Astrocyte of the hippocampus (primary cell): ENCODE measurements at regions not wholly inside any gene's neighbourhood (a gene's known extent, or its start where the extent isn't known, plus 50 kb on each side); places are given as distances from the start of the nearest gene placed in this dataset.
"Not testable (repeated sequence)": the region's sequence is repeated elsewhere in the genome, so short reads cannot be mapped to it uniquely, and the experiment has no call there.

ENCODE experiments used
- DNase-seq: peaks from one replicate; pipeline ENCODE4 v3.0.0; 2011; ENCODE audit warnings: low read depth, low spot score

GRCh38 chr14:54251356-54251755 lies 145.5 kb upstream of the CDKN3 start:
- DNase-seq, result peak; percentile 63

DNA sequence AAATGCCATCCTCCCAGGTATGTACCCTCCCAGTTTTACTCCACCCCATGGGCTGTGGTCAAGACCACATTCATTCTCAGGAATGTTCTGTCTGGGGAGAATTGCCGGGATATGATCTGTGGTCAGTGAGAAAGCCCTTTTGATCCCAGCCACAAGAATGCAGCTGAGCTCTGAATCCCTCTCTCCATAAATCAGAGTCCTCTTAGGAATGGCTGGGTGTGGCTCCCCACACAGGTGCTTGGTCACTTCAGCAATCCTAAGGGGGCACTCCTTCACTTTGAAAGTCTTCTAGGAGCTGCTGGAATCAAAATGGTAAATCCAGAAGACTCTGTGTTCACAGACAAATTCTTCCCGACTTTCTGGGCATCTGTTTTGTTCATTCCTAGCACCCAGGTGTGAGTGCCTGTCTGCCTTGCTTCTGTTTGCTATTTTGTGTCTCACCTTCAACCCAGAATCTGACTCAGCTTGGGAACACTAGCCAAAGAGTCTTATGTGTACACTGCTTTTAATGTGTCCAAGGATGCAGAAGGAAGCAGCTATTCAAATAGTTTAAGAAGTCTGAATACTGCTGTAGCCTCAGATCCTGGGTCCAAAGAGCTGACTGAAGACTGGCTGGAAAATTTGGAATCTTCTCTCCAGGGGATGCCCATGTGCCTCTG lies 144.6 kb upstream of the CDKN3 start:
- DNase-seq, result peak; percentile 96

DNA sequence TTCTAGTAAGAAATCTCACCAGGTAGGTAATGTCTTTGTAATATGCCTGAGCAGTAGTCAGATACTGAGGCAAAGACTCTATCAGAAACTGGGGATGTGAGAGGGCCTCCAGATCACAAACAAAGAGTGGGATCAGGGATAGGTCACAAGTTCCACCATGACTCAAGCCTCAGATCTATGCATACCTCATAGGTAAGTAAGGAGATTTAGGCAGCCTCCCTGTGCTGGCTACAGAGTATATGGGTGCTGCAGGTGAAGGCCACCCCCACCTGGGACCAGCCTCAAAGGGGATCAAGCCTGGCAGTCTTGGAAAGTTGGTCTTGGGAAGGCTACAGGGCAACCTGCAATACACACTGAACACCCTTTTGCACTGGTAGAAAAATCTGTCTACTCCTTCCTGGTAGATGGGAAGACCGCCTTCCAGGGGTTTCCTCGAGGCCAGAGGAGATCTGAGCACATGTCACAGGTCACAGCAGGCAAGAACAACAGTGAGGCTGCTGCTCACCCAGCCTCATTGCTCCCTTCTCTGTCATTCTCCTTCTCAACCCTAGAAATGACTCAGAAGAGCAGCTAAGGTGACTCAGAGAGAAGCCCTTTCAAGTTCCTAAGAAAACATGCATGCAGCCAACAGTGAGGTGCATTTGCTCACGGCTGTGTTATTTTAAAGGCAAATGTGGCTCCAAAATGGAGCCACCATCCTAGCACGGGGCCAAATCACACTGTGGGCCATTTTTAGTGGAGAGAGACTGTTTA lies 143.4 kb upstream of the CDKN3 start:
- DNase-seq, result peak; percentile 93

DNA sequence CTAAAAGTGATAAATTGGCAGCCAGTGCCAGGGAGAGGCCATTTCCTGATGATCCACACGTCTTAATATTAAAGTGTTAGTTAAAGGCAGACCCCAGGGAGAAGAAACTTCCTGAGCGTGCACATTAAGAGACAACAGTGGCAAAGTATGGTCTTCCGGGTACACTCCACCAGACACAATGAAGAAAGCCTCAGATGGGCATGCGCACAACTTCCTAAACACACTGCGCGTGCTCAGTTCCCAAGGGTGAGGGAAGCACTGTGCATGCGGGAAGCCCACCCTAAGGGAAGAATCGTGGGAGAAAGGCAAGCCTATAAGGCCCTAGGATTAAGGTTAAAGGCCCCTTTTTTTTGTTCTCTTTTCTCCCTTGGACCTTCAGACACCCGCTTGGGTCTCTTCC lies 140.7 kb upstream of the CDKN3 start:
- no peak for DNase-seq

DNA sequence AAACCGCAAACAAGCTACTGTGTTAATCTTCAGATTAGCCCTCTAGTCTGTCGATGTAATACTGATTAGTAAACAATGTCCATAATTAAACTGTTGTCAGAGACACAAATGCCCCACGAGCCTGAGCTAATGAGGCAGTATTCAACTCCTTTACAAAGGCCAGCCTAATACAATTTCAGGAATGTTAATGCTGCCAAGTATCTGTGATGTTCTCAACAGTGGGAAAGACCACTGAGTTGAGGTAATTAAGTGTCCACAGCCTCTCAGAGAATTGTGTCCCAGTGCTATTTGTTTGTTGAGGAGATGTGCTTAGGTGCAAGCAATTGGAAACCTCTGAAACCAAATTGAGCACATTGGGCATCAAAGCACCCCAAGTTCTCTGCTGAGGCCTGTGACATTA lies 139.4 kb upstream of the CDKN3 start:
- peak; percentile 79 for DNase-seq

DNA sequence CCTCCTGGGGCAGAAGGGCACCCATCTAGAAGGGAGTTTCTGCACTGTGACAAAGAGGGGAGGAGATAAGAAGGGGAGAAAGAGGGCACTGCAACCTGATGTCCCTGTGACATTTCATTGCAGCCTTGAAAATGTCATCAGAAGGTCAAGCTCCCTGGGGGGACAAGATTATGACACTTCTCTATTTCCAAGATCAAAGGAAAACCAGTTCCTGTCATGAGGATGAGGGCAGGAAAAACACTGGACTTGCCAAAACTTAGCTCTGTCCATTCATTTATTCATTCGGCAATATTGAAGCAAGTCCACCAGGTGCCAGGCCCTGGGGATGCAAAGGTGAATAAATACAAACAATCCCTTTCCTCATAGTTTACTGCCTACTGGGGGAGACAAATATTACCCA lies 138.4 kb upstream of the CDKN3 start:
- DNase-seq, result no peak

- no peak for DNase-seq
These were observed 137.0 kb upstream of the CDKN3 start for GRCh38 chr14:54259821-54260220.

- peak; percentile 62 for DNase-seq
These were observed 135.5 kb upstream of the CDKN3 start for GRCh38 chr14:54261283-54261682.

GRCh38 chr14:54266616-54267015 lies 130.2 kb upstream of the CDKN3 start:
- DNase-seq, result not testable (repeated sequence)

DNA sequence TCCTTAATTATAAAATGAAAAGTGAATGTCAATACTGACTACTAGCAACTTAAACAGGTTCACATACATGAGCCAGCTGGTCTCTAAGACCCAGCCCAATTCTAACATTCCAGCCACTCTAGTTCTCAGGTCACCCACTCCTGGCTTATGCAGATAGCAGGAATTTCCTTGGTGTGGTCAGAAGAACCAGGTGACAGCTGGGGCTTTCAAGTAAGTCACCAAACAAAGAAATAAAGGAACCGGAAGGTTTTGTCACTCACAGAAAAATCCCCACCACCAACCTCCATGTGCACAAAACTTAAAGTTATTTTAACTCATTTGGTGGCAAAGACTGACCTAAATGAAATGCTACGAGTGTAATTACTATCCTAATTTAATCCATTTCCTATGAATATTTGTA lies 129.6 kb upstream of the CDKN3 start:
- DNase-seq, result no peak

DNA sequence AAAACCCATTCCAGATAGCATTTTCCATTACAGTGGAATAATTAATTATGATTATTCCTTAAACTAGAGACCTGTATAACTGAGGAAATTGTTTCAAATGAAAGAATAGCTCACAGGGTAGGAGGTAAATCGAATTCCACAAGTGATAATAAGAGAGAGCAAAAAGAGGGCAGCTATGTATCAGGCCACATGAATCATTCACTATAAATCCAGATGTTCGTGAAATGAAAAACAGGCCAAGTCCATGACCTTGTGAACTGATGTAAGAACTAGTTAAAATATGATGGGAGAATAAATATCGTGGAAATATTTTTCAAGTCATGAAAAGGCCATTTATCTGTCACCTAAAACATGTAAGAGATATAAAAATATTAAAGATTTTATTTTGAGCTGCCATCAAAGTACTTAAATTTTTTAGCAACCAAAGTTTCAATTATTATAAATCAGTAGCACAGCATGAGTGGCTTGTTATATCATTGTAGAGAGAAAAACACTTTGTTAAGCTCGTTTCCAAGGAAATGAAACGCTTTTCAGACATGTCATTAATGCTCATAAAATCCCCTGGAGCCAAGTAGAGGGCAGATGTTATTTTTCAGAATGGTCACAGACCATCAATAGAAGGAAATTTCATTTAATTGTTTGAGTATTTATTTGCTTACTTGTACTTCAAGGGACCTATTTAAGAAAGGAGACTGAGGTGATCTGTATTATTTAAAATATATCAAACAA lies 120.6 kb upstream of the CDKN3 start:
- no peak for DNase-seq

GRCh38 chr14:54278087-54278486 lies 118.7 kb upstream of the CDKN3 start:
- peak; percentile 13 for DNase-seq

- DNase-seq, result no peak
These were observed 118.0 kb upstream of the CDKN3 start for GRCh38 chr14:54278665-54279295.

DNA sequence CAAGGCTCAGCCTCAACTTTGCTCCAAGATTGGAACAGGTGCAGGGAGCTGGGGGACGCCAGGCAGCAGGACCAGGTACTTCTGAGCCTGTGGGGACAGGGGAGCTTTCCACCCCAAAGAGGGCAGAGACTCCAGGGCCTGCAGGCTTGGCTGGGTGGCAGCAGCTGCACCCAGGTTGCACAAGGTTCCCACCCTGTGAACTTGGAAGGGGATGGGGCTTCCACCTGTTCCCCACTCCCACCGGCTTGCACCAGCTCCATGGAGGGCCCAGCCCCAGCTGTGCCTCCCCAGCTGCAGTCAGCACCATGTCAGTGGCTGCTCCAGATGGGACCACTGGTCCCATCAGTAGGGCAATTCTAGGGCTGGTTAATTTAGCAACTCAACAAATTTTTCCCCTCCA lies 114.0 kb upstream of the CDKN3 start:
- DNase-seq, result no peak

- no peak for DNase-seq
These were observed 111.8 kb upstream of the CDKN3 start for GRCh38 chr14:54285030-54285429.

DNA sequence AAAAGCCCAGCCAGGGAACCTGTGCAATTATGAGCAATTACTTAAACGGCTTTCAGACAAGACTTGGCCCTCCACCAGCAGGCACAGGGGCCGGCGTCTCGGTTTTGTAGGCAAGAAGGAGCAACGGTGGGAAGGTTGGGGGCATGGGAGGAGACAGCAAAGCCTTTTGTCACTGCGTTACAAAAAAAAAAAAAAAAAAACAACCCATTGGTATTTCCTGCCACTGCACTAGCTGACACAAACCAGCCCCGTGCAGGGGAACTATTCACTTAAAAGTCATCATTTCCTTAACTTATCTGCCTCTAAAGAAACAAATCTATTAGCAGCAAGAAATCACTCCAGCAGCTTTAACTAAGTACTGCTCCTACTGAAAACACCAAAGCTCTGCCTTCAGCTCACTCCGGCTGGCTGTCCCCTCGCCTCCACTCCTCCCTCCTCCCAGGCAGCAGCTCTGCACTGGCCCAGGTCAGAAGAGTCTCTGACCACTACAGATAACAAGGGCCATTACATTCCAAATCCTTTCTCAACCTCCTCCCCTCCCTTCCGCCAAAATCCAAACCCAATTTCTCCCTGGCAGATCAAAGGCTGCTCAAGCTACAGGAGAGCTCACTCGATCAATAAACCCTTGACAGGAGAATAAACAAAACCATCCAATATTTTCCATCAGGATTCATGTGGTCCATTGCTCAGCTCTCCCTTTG lies 105.2 kb upstream of the CDKN3 start:
- peak; percentile 32 for DNase-seq

DNA sequence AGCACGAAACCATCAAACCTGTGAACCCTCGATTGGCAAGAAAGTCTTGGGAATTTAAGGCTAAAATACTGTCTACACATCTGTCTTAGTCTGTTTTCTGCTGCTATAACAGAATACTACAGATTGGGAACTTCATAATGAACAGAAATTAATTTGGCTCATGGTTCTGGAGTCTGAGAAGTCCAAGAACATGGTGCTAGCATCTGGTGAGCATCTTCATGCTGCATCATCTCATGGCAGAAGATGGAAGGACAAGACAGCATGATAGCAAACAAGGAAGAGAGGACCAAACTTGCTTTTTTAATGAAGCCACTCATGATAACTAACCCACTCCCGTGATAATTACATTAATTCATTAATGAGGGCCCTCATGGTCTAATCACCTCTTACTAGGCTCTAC lies 102.0 kb upstream of the CDKN3 start:
- no peak for DNase-seq

DNA sequence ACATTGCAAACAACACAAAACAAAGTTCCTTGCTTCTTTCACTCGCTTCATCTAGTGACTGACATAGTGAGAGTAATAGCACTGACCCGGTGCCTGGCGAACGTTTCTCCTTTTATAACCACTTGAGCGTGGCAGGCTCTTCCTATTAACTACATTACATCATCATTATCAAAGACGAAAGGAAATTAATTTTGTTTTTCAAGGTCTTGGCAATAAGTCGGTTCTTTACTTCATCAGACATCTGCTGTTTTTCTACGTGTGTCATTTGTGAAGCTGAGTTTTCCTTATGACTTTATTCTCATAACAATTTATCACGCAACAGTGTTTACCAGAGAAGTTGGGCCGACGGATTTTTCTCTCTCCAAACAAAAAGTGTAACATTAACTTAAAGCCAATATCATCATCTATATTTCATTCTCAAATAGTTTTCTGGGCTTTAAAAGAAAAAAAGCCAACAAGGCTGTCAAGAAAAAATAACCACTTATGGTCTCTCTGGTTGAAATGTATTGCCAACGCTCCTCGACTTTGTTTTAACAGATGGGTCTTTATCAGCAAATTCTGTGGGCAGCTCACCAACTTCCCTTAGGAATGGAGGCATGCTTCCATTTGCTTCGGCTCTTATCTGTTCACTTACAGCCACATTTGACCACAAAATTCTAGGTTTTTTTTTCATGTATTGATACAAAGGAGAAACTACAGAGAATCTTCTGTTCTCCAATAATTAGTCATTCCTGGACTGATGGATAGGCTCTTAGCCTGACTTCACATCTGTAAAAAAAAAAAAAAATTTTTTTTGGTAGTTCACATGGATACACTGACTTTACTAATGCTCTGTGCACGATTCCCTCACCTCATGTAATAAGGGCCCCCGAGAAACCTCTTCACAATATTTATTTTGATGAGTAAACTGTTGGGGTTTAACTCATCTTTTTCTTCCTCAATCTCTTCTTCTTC lies 97.1 kb upstream of the CDKN3 start:
- DNase-seq, result peak; percentile 73

GRCh38 chr14:54300881-54301280 lies 95.9 kb upstream of the CDKN3 start:
- no peak for DNase-seq

DNA sequence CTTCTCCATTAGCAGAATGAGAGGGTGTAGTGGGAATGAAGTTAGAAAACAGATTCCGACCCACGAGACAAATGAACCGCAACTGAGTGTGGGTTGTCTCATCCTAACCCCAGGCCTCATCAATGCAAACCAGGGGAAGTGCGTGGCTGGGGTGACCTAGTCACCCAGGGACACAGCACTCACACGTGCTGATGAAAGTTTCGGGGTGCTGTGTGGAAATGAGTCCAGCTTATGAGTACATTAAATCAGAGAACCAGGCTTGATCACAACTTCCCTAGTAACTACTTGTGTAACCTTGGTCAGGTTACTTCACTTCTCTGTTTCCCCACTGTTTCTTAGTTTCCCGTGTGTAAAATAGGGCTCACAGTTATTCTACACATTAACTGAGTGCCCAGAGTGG lies 95.4 kb upstream of the CDKN3 start:
- no peak for DNase-seq

- no peak for DNase-seq
These were observed 90.0 kb upstream of the CDKN3 start for GRCh38 chr14:54306806-54307205.
